HG03565 (cell line): ENCODE measurements at regions not wholly inside any gene's neighbourhood (a gene's known extent, or its start where the extent isn't known, plus 50 kb on each side); places are given as distances from the start of the nearest gene placed in this dataset.
"Not testable (repeated sequence)": the region's sequence is repeated elsewhere in the genome, so short reads cannot be mapped to it uniquely, and the experiment has no call there.

Experiments
- ATAC-seq: cut with Tn5 transposase; IDR thresholded peaks from one replicate; pipeline ENCODE4 v1.9.1; 2021; ENCODE audit warnings: mild to moderate bottlenecking, moderate library complexity; ENCODE audit not compliant: unreplicated experiment

DNA sequence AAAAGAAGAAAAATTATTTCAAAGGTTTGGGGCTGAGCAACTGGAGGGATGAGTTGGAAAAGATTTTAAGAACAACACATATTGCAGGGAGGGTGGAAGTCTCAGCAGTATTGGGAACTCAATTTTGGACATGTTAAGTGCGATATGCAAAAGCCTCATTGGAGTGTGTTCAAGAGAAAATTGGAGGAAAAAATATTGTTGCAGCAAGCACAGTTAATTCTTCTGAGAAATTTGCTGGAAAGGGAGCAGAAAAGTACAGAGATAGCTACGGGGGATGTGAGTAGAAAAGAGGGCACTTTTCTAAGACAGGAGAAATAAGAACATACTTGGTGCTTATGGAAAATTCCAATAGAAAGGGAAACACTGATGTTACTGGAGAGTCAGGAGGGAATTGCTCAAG is 59.8 kb upstream of the MAGI2 start:
- no peak for ATAC-seq

DNA sequence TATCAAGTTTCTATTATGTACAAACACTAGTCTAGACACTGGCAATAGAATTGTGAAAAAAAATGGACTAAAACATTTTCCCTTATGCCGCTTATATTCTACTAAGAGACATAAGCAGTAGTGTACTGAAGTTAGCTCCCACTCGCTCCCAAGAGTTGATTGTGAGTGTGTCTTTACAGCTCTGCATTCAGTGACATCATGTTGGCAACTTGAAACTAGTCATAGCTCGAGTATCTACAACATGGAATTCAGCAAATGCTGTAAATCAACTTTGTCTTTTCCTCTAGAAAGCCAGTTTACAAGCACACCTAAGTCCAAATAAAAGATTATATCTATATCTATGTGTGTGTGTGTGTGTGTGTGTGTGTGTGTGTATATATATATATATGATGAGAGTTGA is 58.8 kb upstream of the MAGI2 start:
- no peak for ATAC-seq

DNA sequence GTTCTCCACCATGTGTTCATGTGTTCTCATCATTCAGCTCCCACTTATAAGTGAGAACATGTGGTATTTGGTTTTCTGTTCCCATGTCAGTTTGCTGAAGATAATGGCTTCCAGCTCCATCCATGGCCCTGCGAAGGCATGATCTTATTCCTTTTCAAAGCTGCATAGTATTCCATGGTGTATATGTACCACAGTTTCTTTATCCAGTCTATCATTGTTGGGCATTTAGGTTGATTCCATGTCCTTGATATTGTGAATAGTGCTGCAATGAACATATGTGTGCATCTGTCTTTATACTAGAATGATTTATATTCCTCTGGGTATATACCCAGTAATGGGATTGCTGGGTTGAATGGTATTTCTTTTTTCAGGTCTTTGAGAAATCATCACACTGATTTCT is 57.6 kb upstream of the MAGI2 start:
- not testable (repeated sequence) for ATAC-seq

DNA sequence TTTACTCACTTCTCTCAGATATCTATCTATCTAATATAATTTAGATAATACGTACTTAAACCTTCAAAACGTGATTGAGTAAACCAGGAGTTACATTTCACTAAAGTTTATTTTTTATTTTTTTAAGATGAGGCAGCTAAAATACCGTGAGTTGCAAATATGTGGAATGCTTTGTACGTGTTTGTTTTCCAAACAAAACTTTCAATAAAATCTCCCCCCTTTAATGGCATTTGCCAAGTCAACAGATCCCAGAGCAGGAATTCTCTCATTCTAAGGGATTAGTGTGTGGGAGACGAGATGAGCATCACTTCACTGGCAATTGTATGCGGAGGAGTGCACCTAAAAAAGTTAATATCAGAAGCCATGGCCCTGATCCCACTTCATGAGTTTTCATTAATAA is 53.7 kb upstream of the MAGI2 start:
- no peak for ATAC-seq

DNA sequence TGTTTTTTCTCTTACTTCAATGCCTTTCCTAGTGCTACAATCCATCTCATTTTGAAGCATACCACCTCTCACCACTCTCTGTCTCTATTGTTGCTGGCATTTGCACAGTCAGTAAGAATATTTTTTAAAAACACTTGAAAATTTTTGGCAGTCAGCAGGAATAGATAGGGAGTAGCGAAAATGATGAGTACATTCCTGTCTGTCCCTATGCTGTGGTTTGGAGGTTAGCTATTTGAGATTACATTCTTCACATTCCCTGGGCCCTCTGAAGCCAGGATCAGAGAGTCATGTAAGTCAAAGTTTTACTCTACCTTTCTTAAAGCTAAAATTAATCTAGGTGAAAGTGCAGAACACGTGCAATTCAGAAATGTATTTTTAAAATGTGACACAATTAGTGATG is 53.0 kb upstream of the MAGI2 start:
- no peak for ATAC-seq

DNA sequence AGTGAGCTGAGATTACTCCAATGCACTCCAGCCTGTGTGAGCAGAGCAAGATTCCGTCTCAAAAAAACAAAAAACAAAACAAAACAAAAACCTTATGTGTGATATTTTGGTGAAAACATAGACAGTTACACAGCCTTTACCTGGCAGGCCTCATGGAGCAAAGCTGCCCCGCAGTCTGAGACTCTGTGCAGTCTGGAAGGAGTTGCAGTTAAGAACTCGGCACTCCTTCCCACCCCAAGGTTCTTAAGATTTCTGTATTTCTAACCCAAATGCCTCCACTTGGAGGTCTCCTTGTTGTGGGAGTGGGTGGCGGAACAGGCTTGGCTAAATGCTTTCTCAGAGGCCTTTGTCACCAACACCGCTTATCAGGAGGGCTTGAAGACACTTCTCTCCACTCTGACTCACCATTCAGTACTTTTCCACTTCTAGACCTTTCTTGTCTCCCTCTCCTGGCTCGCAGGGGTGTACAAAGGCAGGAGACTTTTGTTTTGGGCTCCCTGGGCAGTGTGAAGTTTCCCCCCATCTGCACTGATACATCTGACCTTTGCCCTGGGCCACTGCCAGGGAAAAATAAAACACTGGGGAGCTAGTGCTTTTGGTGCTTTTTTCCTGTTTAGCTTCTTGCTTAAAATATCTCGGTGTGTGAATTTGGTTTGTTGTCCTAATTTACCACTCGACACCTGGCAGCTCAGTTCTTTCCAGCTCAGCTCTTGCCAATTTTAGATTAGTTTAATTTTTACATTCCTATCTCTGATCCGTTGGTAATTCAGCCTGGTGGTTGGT is 51.3 kb upstream of the MAGI2 start:
- ATAC-seq: no peak
